Sigmoid colon (tissue), 6 donors: ENCODE measurements at regions not wholly inside any gene's neighbourhood (a gene's known extent, or its start where the extent isn't known, plus 50 kb on each side); places are given as distances from the start of the nearest gene placed in this dataset.
A peak's percentile ranks its signal among the peaks of the same experiment; 100 is the strongest.
"Not testable (repeated sequence)": the region's sequence is repeated elsewhere in the genome, so short reads cannot be mapped to it uniquely, and the experiment has no call there.

Source experiments
- DNase-seq: peaks from one replicate; pipeline ENCODE4 v3.0.0-alpha.2; 2019
- H3K27ac ChIP-seq, 4 donors: fragments of 200-600 bp; sonication (generic); one replicate each; pipeline ENCODE4 v1.5.1; 2016 to 2019; ENCODE audit warnings: mild to moderate bottlenecking in 1 of 4
- H3K27me3 ChIP-seq, 3 donors: fragments of 200-600 bp; sonication (generic); one replicate each; pipeline ENCODE4 v1.5.1; 2019; ENCODE audit warnings: mild to moderate bottlenecking in 1 of 3
- H3K36me3 ChIP-seq, 4 donors: fragments of 200-600 bp; sonication (generic); one replicate each; pipeline ENCODE4 v1.5.1; 2016 to 2019
- H3K4me1 ChIP-seq, 4 donors: fragments of 200-600 bp; sonication (generic); one replicate each; pipeline ENCODE4 v1.5.1; 2017 to 2019
- H3K4me3 ChIP-seq, 4 donors: fragments of 200-600 bp; sonication (generic); one replicate each; pipeline ENCODE4 v1.5.1; 2017 to 2019; ENCODE audit warnings: mild to moderate bottlenecking in 2 of 4, moderate library complexity in 1 of 4
- H3K9me3 ChIP-seq, 4 donors: fragments of 200-600 bp in 3 of 4; sonication (generic) in 3 of 4; one replicate each; pipeline versions ENCODE4 v1.5.1 to v1.6.1; 2013 to 2019
- EP300 ChIP-seq, 4 donors: sonication (generic); formaldehyde crosslinking; IDR thresholded peaks; one replicate each; pipeline ENCODE4 v1.6.1; 2017; ENCODE audit warnings: antibody characterized with exemption in 4 of 4
- POLR2A ChIP-seq, 2 donors: fragments of 450-650 bp; IDR thresholded peaks; one replicate each; pipeline ENCODE4 v1.6.1; 2016; ENCODE audit warnings: antibody characterized with exemption in 2 of 2, mild to moderate bottlenecking in 2 of 2, moderate library complexity in 2 of 2
- POLR2AphosphoS5 ChIP-seq, 4 donors: sonication (generic); formaldehyde crosslinking; IDR thresholded peaks; one replicate each; pipeline ENCODE4 v1.6.1; 2017; ENCODE audit warnings: antibody characterized with exemption in 4 of 4
- whole genome bisulfite sequencing, 2 donors: extraction: QIAGEN DNeasy Blood & Tissue Kit; methylation state at CpG; one replicate each; pipeline ENCODE4 v1.1.7; 2013; 5-methylcytosine and 5-hydroxymethylcytosine counted together
- intact Hi-C: fragments of 100-400 bp; cut with DNase I; formaldehyde crosslinking; loops from one replicate; pipeline ENCODE4 v1.15.1; 2023
- TF ChIP-seq, protein P1 (sequence below), 4 experiments: fragments of 450-650 bp in 3 of 4; fragments of 200-600 bp in 1 of 4; IDR thresholded peaks; one replicate each; pipeline ENCODE4 v1.5.1; 2016 to 2019; ENCODE audit warnings: antibody characterized with exemption in 4 of 4, mild to moderate bottlenecking in 3 of 4, moderate library complexity in 2 of 4
- donor health status: healthy with polysubstance abuse.
- donor health status: healthy.

DNA sequence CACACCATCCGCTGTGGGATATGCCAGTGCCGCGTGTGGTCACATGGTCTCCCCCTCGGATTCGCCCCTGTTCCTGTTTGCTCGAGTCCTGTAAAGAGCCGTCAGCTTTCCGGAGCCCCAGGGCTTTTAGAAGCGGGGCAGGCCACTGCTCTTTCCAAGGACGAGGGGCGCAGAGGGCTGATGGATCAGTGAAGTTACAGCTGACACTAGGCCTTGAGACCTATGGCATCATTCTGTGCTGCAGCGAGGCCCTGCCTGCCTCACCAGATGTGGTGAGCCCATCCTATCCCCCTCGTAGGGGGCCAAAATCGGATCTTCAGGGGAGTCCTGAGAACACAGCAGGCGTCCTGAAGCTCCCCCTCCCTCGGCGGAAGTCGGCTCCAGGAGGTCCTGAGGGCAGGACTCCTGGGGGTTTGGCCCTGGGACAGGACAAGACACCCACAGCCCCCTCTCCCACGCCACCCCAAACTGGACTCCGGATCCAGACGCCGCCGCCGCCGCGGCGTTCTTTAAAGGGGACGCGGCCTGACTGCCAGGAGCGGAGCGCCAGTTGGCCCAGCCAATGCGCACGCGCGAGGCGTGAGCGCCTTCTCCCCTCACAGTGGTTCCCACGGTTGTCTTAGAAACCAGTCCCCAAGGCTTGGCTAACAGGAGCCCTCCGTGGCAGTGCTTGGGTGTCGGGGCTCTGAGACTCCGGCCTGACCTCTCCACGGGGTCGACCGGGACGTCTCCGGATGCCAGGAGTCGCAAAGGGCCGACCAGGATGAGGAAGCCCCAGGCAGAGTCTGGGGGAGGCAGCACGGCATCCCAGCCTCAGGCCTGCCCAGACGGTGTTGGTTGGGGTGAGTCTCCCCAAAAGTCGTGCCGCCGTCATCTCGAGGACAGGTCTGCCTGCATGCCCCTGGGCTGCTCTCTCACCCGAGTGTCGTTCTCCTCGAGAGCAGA, 371.7 kb downstream of the ZNF716 start:
- H3K27ac ChIP-seq = no peak overlapping the region
- WGBS, 2 donors = 88 to 94% methylated on average over 57 of the region's 57 CpGs
- no peaks in the 10 kb centered on the region for H3K27me3 ChIP-seq
- TF ChIP-seq POLR2AphosphoS5 (IDR thresholded peaks at IDR 0.05) (no peak), EP300 (IDR thresholded peaks at IDR 0.05) (no peak), POLR2A (IDR thresholded peaks at IDR 0.05) (no peak)
- TF ChIP-seq, protein P1, sequence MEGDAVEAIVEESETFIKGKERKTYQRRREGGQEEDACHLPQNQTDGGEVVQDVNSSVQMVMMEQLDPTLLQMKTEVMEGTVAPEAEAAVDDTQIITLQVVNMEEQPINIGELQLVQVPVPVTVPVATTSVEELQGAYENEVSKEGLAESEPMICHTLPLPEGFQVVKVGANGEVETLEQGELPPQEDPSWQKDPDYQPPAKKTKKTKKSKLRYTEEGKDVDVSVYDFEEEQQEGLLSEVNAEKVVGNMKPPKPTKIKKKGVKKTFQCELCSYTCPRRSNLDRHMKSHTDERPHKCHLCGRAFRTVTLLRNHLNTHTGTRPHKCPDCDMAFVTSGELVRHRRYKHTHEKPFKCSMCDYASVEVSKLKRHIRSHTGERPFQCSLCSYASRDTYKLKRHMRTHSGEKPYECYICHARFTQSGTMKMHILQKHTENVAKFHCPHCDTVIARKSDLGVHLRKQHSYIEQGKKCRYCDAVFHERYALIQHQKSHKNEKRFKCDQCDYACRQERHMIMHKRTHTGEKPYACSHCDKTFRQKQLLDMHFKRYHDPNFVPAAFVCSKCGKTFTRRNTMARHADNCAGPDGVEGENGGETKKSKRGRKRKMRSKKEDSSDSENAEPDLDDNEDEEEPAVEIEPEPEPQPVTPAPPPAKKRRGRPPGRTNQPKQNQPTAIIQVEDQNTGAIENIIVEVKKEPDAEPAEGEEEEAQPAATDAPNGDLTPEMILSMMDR (IDR thresholded peaks at IDR 0.05) = no peak
- H3K4me3 ChIP-seq = no peak overlapping the region
- H3K4me1 ChIP-seq = no peaks in the 10 kb centered on the region
- DNase-seq = no peak
- H3K9me3 ChIP-seq = peaks cover 0 to 14% (median 0%) of the 10 kb centered on the region in 4 donors
- intact Hi-C loops = no loop called here
- no peaks in the 10 kb centered on the region for H3K36me3 ChIP-seq

DNA sequence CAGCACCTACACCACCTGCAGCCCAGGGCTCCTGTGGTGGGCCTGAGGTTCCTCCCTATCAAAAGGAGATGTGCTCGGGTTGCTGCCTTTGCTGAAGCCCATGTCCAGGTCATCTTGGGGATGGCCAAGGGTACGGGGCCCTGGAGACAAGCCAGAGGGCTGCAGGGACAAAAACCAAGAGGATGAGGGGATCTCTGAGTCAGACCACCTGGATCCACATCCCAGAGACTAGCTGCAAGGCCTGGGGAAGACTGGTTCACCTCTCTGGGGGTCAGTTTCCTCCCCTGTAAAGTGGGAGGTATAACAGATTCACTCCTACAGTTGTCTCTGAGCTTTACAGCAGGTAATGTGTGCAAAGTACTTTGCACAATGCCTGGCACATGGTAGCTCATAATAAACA, 376.6 kb downstream of the ZNF716 start:
- H3K27me3 ChIP-seq, H3K4me3 ChIP-seq, H3K4me1 ChIP-seq, H3K36me3 ChIP-seq, H3K27ac ChIP-seq, DNase-seq, H3K9me3 ChIP-seq, intact Hi-C loops: not testable (repeated sequence)
- 44 to 53% methylated on average over 2 of the region's 2 CpGs for WGBS, 2 donors

DNA sequence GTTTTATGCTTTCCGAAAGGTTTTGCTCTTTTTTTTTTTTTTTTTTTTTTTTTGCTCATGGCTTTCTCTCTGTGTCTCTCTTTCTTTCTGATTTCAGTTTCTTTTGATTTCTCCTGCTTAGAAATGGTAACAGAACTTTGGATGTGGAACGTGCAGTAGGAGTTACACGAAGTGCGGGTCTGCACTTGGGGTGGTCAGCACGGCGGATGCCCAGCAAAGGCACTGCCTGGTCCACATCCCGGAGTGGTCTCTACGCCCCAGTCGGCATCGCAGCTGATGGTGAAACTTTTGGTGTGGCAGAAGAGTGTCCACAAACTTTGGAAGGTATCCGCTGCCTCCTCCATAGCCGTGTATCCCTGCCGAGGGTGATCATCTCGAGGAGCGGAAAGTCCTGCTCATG, 385.2 kb downstream of the ZNF716 start:
- WGBS, 2 donors = 93 to 96% methylated on average over 9 of the region's 15 CpGs
- H3K27me3 ChIP-seq, intact Hi-C loops, DNase-seq, H3K27ac ChIP-seq, H3K4me3 ChIP-seq, H3K36me3 ChIP-seq, H3K4me1 ChIP-seq, H3K9me3 ChIP-seq: not testable (repeated sequence)

DNA sequence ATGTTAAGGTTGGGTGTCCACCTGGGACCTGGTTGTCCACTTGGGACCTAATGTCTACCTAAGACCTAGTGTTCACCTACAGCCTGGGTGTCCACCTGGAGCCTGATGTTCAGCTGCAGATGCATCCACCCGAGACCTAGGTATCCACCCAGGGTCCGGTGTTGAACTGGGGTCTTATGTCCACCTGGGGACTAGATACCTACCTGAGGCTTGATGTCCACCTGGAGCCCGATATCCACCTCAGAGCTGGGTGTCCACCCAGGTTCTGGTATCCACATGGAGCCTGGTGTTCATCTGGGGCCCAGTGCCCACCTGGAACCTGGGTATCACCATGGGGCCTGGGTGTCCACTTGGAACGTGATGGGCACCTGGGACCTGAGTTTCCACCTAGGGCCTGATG, 389.2 kb downstream of the ZNF716 start:
- H3K4me1 ChIP-seq, H3K27ac ChIP-seq, intact Hi-C loops, DNase-seq, H3K4me3 ChIP-seq, H3K9me3 ChIP-seq, H3K27me3 ChIP-seq, H3K36me3 ChIP-seq: not testable (repeated sequence)
- 63 to 67% methylated on average over 4 of the region's 4 CpGs for WGBS, 2 donors

DNA sequence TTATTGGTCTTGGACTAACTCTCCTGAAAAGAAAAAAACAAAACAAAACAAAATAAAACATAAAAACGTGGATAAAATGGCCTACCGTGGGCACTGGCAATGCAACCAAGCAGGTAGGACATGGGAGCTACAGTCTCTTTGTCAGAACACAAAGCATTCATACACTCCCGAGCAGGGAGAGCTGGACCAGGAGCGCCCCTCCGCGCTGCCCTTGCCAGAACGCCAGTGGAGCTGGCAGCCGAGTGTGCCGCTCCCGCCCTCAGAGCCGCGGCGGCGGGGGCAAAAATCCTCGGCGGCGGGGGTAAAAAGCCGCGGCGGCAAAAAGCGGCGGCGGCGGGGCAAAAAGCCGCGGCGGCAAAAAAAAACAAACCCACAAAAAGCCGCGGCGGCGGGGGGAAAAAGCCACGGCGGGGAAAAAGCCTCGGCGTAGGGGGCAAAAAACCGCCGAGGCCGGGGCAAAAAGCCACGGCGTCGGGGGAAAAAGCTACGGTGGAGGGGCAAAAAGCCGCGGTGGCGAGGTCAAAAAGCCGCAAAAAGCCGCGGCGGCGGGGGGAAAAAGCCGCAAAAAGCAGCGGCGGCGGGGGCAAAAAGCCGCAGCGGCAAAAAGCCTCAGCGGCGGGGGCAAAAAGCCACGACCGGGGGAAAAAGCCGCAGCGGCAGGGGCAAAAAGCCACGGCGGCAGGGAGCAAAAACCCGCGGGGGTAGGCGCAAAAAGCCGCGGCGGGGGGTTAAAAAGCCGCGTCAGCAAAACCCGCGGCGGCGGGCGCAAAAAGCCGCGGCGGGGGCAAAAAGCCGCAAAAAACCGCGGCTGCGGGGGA, 418.1 kb downstream of the ZNF716 start:
- H3K4me3 ChIP-seq = peak overlapping the region in 3 of 4 donors; percentile 38 to 48 (median 48)
- H3K27me3 ChIP-seq = peaks cover 11 to 51% (median 17%) of the 10 kb centered on the region in 3 donors
- H3K9me3 ChIP-seq = peaks cover 0 to 12% (median 3%) of the 10 kb centered on the region in 4 donors
- H3K4me1 ChIP-seq = peaks cover 0 to 16% (median 13%) of the 10 kb centered on the region in 4 donors
- intact Hi-C loops = no loop called here
- no peak overlapping the region for H3K27ac ChIP-seq
- DNase-seq = no peak
- H3K36me3 ChIP-seq = no peaks in the 10 kb centered on the region
- 16 to 38% methylated on average over 84 of the region's 84 CpGs for WGBS, 2 donors
- TF ChIP-seq, protein P1 (IDR thresholded peaks at IDR 0.05) = no peak
- TF ChIP-seq POLR2AphosphoS5 (IDR thresholded peaks at IDR 0.05) = no peak
- TF ChIP-seq POLR2A (IDR thresholded peaks at IDR 0.05) = no peak
- no peak for TF ChIP-seq EP300 (IDR thresholded peaks at IDR 0.05)

DNA sequence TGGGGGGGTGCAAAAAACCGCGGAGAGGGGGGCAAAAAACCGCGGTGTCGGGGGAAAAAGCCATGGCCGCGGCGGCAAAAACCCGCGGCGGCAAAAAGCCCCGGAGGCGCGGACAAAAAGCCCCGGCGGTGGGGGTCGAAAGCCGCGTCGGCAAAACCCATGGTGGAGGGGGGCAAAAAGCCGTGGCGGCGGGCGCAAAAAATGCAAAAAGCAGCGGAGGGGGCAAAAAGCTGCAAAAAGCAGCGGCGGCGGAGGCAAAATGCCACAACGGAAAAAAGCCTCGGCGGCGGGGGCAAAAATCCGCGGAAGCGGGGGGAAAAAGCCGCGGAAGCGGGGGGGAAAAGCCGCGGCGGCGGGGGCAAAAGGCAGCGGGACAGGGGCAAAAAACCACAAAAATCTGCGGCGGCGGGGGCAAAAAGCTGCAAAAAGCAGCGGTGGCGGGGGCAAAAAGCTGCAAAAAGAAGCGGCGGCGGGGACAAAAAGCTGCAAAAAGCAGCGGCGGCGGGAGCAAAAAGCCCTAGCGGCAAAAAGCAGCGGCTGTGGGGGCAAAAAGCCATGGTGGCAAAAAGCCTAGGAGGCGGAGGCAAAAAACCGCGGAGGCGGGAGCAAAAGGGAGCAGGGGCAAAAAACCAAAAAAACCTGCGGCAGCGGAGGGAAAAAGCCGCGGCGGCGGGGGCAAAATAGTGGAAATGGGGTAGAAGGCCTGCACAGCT, 418.9 kb downstream of the ZNF716 start:
- peak overlapping the region in 3 of 4 donors; percentile 38 to 48 (median 48) for H3K4me3 ChIP-seq
- no peaks in the 10 kb centered on the region for H3K36me3 ChIP-seq
- peaks cover 11 to 51% (median 17%) of the 10 kb centered on the region in 3 donors for H3K27me3 ChIP-seq
- WGBS, 2 donors = 18 to 41% methylated on average over 66 of the region's 66 CpGs
- intact Hi-C loops = no loop called here
- no peak overlapping the region for H3K27ac ChIP-seq
- TF ChIP-seq POLR2AphosphoS5 (IDR thresholded peaks at IDR 0.05) (no peak), EP300 (IDR thresholded peaks at IDR 0.05) (no peak), POLR2A (IDR thresholded peaks at IDR 0.05) (no peak)
- TF ChIP-seq, protein P1 (IDR thresholded peaks at IDR 0.05) = no peak
- H3K9me3 ChIP-seq = peaks cover 0 to 12% (median 3%) of the 10 kb centered on the region in 4 donors
- no peak for DNase-seq
- peaks cover 0 to 16% (median 13%) of the 10 kb centered on the region in 4 donors for H3K4me1 ChIP-seq
